Stomach smooth muscle (tissue), 2 donors: ENCODE measurements at regions not wholly inside any gene's neighbourhood (a gene's known extent, or its start where the extent isn't known, plus 50 kb on each side); places are given as distances from the start of the nearest gene placed in this dataset.

Source experiments
- H3K27ac ChIP-seq: one replicate; pipeline ENCODE4 v1.7.0; 2013; ENCODE audit warnings: mild to moderate bottlenecking, low read length, inconsistent platforms
- H3K27me3 ChIP-seq, 2 donors: one replicate each; pipeline ENCODE4 v1.7.0; 2013; ENCODE audit warnings: low read length in 2 of 2; ENCODE audit not compliant: insufficient read depth in 2 of 2, control insufficient read depth in 1 of 2
- H3K36me3 ChIP-seq, 2 donors: one replicate each; pipeline ENCODE4 v1.7.0; 2013; ENCODE audit warnings: low read length in 2 of 2; ENCODE audit not compliant: control insufficient read depth in 2 of 2, insufficient read depth in 2 of 2
- H3K4me1 ChIP-seq: one replicate; pipeline ENCODE4 v1.7.0; 2013; ENCODE audit warnings: low read length; ENCODE audit not compliant: control insufficient read depth, insufficient read depth
- H3K4me3 ChIP-seq, 2 donors: one replicate each; pipeline ENCODE4 v1.7.0; 2013; ENCODE audit warnings: low read length in 2 of 2
- H3K9ac ChIP-seq, 2 donors: one replicate each; pipeline ENCODE4 v1.7.0; 2013; ENCODE audit warnings: low read length in 2 of 2, mild to moderate bottlenecking in 1 of 2
- H3K9me3 ChIP-seq, 2 donors: one replicate each; pipeline ENCODE4 v1.7.0; 2013; ENCODE audit warnings: low read length in 2 of 2; ENCODE audit not compliant: control insufficient read depth in 2 of 2
- donor health status: healthy.
- donor health status: Pancreatic carcinoma.

- H3K36me3 ChIP-seq = no peaks in the 10 kb centered on the region
- no peak overlapping the region for H3K27ac ChIP-seq
- H3K9ac ChIP-seq = no peak overlapping the region
- no peak overlapping the region for H3K4me3 ChIP-seq
- no peaks in the 10 kb centered on the region for H3K27me3 ChIP-seq
- H3K4me1 ChIP-seq = no peaks in the 10 kb centered on the region
- H3K9me3 ChIP-seq = no peaks in the 10 kb centered on the region
These were observed 231.9 kb upstream of the RAB6C start for GRCh38 chr2:129747500-129748125.

- Histone ChIP-seq H3K9ac (no peak overlapping the region), H3K27me3 (no peaks in the 10 kb centered on the region), H3K9me3 (no peaks in the 10 kb centered on the region), H3K27ac (no peak overlapping the region), H3K4me3 (no peak overlapping the region), H3K4me1 (no peaks in the 10 kb centered on the region), H3K36me3 (no peaks in the 10 kb centered on the region)
These were observed 231.2 kb upstream of the RAB6C start for GRCh38 chr2:129748250-129748649.

- Histone ChIP-seq H3K9me3 (no peaks in the 10 kb centered on the region), H3K4me1 (no peaks in the 10 kb centered on the region), H3K36me3 (no peaks in the 10 kb centered on the region), H3K27me3 (no peaks in the 10 kb centered on the region), H3K4me3 (no peak overlapping the region), H3K27ac (no peak overlapping the region), H3K9ac (no peak overlapping the region)
These were observed 230.8 kb upstream of the RAB6C start for GRCh38 chr2:129748653-129749052.

GRCh38 chr2:129751409-129751808 is 228.1 kb upstream of the RAB6C start:
- no peaks in the 10 kb centered on the region for H3K4me1 ChIP-seq
- H3K9ac ChIP-seq = no peak overlapping the region
- no peak overlapping the region for H3K4me3 ChIP-seq
- no peak overlapping the region for H3K27ac ChIP-seq
- H3K36me3 ChIP-seq = no peaks in the 10 kb centered on the region
- H3K27me3 ChIP-seq = no peaks in the 10 kb centered on the region
- no peaks in the 10 kb centered on the region for H3K9me3 ChIP-seq

GRCh38 chr2:129752176-129752575 is 227.3 kb upstream of the RAB6C start:
- Histone ChIP-seq H3K9ac (no peak overlapping the region), H3K4me1 (no peaks in the 10 kb centered on the region), H3K9me3 (no peaks in the 10 kb centered on the region), H3K4me3 (no peak overlapping the region), H3K36me3 (no peaks in the 10 kb centered on the region), H3K27me3 (no peaks in the 10 kb centered on the region), H3K27ac (no peak overlapping the region)

- H3K27ac ChIP-seq = no peak overlapping the region
- no peaks in the 10 kb centered on the region for H3K36me3 ChIP-seq
- peaks cover under 1% of the 10 kb centered on the region for H3K4me1 ChIP-seq
- H3K9ac ChIP-seq = no peak overlapping the region
- H3K9me3 ChIP-seq = no peaks in the 10 kb centered on the region
- H3K27me3 ChIP-seq = no peaks in the 10 kb centered on the region
- H3K4me3 ChIP-seq = no peak overlapping the region
These were observed 226.8 kb upstream of the RAB6C start for GRCh38 chr2:129752686-129753085.

- H3K36me3 ChIP-seq = no peaks in the 10 kb centered on the region
- H3K27me3 ChIP-seq = no peaks in the 10 kb centered on the region
- no peaks in the 10 kb centered on the region for H3K9me3 ChIP-seq
- H3K4me1 ChIP-seq = peaks cover 6% of the 10 kb centered on the region
- no peak overlapping the region for H3K9ac ChIP-seq
- H3K27ac ChIP-seq = no peak overlapping the region
- no peak overlapping the region for H3K4me3 ChIP-seq
These were observed 226.2 kb upstream of the RAB6C start for GRCh38 chr2:129753261-129753660.

- Histone ChIP-seq H3K9me3 (no peaks in the 10 kb centered on the region), H3K9ac (no peak overlapping the region), H3K36me3 (no peaks in the 10 kb centered on the region), H3K4me1 (peaks cover 13% of the 10 kb centered on the region), H3K4me3 (no peak overlapping the region), H3K27ac (no peak overlapping the region), H3K27me3 (no peaks in the 10 kb centered on the region)
These were observed 225.0 kb upstream of the RAB6C start for GRCh38 chr2:129754421-129754820.

- H3K36me3 ChIP-seq = no peaks in the 10 kb centered on the region
- peaks cover 13% of the 10 kb centered on the region for H3K4me1 ChIP-seq
- no peak overlapping the region for H3K4me3 ChIP-seq
- H3K9ac ChIP-seq = no peak overlapping the region
- H3K9me3 ChIP-seq = no peaks in the 10 kb centered on the region
- no peak overlapping the region for H3K27ac ChIP-seq
- H3K27me3 ChIP-seq = no peaks in the 10 kb centered on the region
These were observed 224.6 kb upstream of the RAB6C start for GRCh38 chr2:129754831-129755230.

GRCh38 chr2:129755786-129756185 is 223.7 kb upstream of the RAB6C start:
- no peaks in the 10 kb centered on the region for H3K27me3 ChIP-seq
- no peak overlapping the region for H3K27ac ChIP-seq
- H3K9ac ChIP-seq = no peak overlapping the region
- H3K4me3 ChIP-seq = no peak overlapping the region
- no peaks in the 10 kb centered on the region for H3K36me3 ChIP-seq
- peaks cover 13% of the 10 kb centered on the region for H3K4me1 ChIP-seq
- H3K9me3 ChIP-seq = no peaks in the 10 kb centered on the region

- no peak overlapping the region for H3K27ac ChIP-seq
- H3K9me3 ChIP-seq = no peaks in the 10 kb centered on the region
- H3K4me3 ChIP-seq = no peak overlapping the region
- H3K4me1 ChIP-seq = peaks cover 13% of the 10 kb centered on the region
- no peaks in the 10 kb centered on the region for H3K27me3 ChIP-seq
- H3K9ac ChIP-seq = no peak overlapping the region
- no peaks in the 10 kb centered on the region for H3K36me3 ChIP-seq
These were observed 223.2 kb upstream of the RAB6C start for GRCh38 chr2:129756276-129756675.
